Fibroblast of pulmonary artery (primary cell): ENCODE measurements at regions not wholly inside any gene's neighbourhood (a gene's known extent, or its start where the extent isn't known, plus 50 kb on each side); places are given as distances from the start of the nearest gene placed in this dataset.

Source experiments
- DNase-seq: peaks from one replicate; pipeline ENCODE4 v3.0.0-alpha.2; 2010; ENCODE audit warnings: low read depth
- H3K4me3 ChIP-seq: replicated peaks from 2 replicates; pipeline ENCODE4 v1.5.1; 2011; ENCODE audit warnings: low read depth, mild to moderate bottlenecking, control low read depth, low read length, moderate library complexity
- CTCF ChIP-seq: IDR thresholded peaks from 2 replicates; pipeline ENCODE4 v1.5.1; 2011; ENCODE audit warnings: mild to moderate bottlenecking, control low read depth, low read length, inconsistent platforms; ENCODE audit errors: missing control alignments

GRCh38 chr6:14450133-14450504 is 332.5 kb downstream of the CD83 start:
- no peak for DNase-seq
- H3K4me3 ChIP-seq = no peak overlapping the region
- TF ChIP-seq CTCF = no peak

- TF ChIP-seq CTCF = no peak
- no peak overlapping the region for H3K4me3 ChIP-seq
These were observed 333.0 kb downstream of the CD83 start for GRCh38 chr6:14450578-14450977.

GRCh38 chr6:14451594-14452374 is 334.2 kb downstream of the CD83 start:
- no peak for TF ChIP-seq CTCF
- no peak overlapping the region for H3K4me3 ChIP-seq
- DNase-seq = no peak

More at GRCh38 chr6:14450578-14450977, 333.0 kb downstream of the CD83 start:
- DNase-seq = no peak

GRCh38 chr6:14452567-14453527 is 335.3 kb downstream of the CD83 start:
- no peak overlapping the region for H3K4me3 ChIP-seq
- DNase-seq = no peak

GRCh38 chr6:14453712-14454472 is 336.3 kb downstream of the CD83 start:
- TF ChIP-seq CTCF = no peak
- H3K4me3 ChIP-seq = no peak overlapping the region
- no peak for DNase-seq

More at GRCh38 chr6:14452567-14453527, 335.3 kb downstream of the CD83 start:
- no peak for TF ChIP-seq CTCF

GRCh38 chr6:14454473-14454775 is 336.9 kb downstream of the CD83 start:
- TF ChIP-seq CTCF = no peak
- no peak overlapping the region for H3K4me3 ChIP-seq
- no peak for DNase-seq
